Subcutaneous abdominal adipose tissue (tissue), 5 donors: ENCODE measurements at regions not wholly inside any gene's neighbourhood (a gene's known extent, or its start where the extent isn't known, plus 50 kb on each side); places are given as distances from the start of the nearest gene placed in this dataset.

Source experiments
- H3K27ac ChIP-seq: one replicate; pipeline ENCODE4 v1.7.0; 2013; ENCODE audit warnings: low read depth, mild to moderate bottlenecking, inconsistent platforms, low read length, moderate library complexity
- H3K27me3 ChIP-seq, 5 donors: one replicate each; pipeline ENCODE4 v1.7.0; 2013; ENCODE audit warnings: low read length in 5 of 5, inconsistent platforms in 1 of 5; ENCODE audit not compliant: control insufficient read depth in 5 of 5, insufficient read depth in 4 of 5
- H3K36me3 ChIP-seq, 5 donors: one replicate each; pipeline ENCODE4 v1.7.0; 2013; ENCODE audit warnings: low read length in 5 of 5; ENCODE audit not compliant: control insufficient read depth in 5 of 5, insufficient read depth in 5 of 5
- H3K4me1 ChIP-seq, 5 donors: one replicate each; pipeline ENCODE4 v1.7.0; 2013; ENCODE audit warnings: low read length in 5 of 5, mild to moderate bottlenecking in 3 of 5, moderate library complexity in 1 of 5; ENCODE audit not compliant: control insufficient read depth in 5 of 5, insufficient read depth in 5 of 5
- H3K4me3 ChIP-seq, 5 donors: one replicate each; pipeline ENCODE4 v1.7.0; 2013; ENCODE audit warnings: low read length in 5 of 5, low read depth in 1 of 5
- H3K9ac ChIP-seq, 5 donors: one replicate each; pipeline ENCODE4 v1.7.0; 2013; ENCODE audit warnings: low read length in 5 of 5, mild to moderate bottlenecking in 4 of 5, moderate library complexity in 3 of 5
- H3K9me3 ChIP-seq, 5 donors: one replicate each; pipeline ENCODE4 v1.7.0; 2013; ENCODE audit warnings: low read length in 5 of 5; ENCODE audit not compliant: control insufficient read depth in 5 of 5
- donor health status: healthy.
- donor health status: healthy.
- donor health status: healthy.
- donor health status: healthy.
- donor health status: healthy.

GRCh38 chr9:105842023-105842644, 147.8 kb downstream of the TMEM38B start:
- no peaks in the 10 kb centered on the region for H3K36me3 ChIP-seq
- no peak overlapping the region for H3K27ac ChIP-seq
- peaks cover 0 to 3% (median 0%) of the 10 kb centered on the region in 5 donors for H3K9me3 ChIP-seq
- no peak overlapping the region for H3K4me3 ChIP-seq
- H3K9ac ChIP-seq: no peak overlapping the region
- no peaks in the 10 kb centered on the region for H3K27me3 ChIP-seq
- no peaks in the 10 kb centered on the region for H3K4me1 ChIP-seq

GRCh38 chr9:105846825-105847224, 152.5 kb downstream of the TMEM38B start:
- Histone ChIP-seq H3K4me3 (no peak overlapping the region), H3K9me3 (peaks cover 0 to 4% (median 3%) of the 10 kb centered on the region in 5 donors), H3K27me3 (no peaks in the 10 kb centered on the region), H3K36me3 (no peaks in the 10 kb centered on the region), H3K27ac (no peak overlapping the region), H3K9ac (no peak overlapping the region), H3K4me1 (no peaks in the 10 kb centered on the region)

- Histone ChIP-seq H3K9ac (no peak overlapping the region), H3K36me3 (no peaks in the 10 kb centered on the region), H3K9me3 (peaks cover 0 to 4% (median 3%) of the 10 kb centered on the region in 5 donors), H3K27ac (no peak overlapping the region), H3K4me3 (no peak overlapping the region), H3K4me1 (peaks cover 0 to 3% (median 0%) of the 10 kb centered on the region in 5 donors), H3K27me3 (no peaks in the 10 kb centered on the region)
Observed at GRCh38 chr9:105850852-105851500, 156.6 kb downstream of the TMEM38B start.

GRCh38 chr9:105854026-105854782, 159.9 kb downstream of the TMEM38B start:
- Histone ChIP-seq H3K4me1 (peaks cover 0 to 3% (median 0%) of the 10 kb centered on the region in 5 donors), H3K9me3 (peaks cover 0 to 4% (median 0%) of the 10 kb centered on the region in 5 donors), H3K4me3 (no peak overlapping the region), H3K9ac (no peak overlapping the region), H3K36me3 (no peaks in the 10 kb centered on the region), H3K27me3 (no peaks in the 10 kb centered on the region), H3K27ac (no peak overlapping the region)

- H3K4me1 ChIP-seq: peaks cover 0 to 3% (median 0%) of the 10 kb centered on the region in 5 donors
- no peaks in the 10 kb centered on the region for H3K27me3 ChIP-seq
- no peak overlapping the region for H3K27ac ChIP-seq
- H3K9me3 ChIP-seq: peaks cover 0 to 3% (median 0%) of the 10 kb centered on the region in 5 donors
- H3K9ac ChIP-seq: no peak overlapping the region
- no peak overlapping the region for H3K4me3 ChIP-seq
- H3K36me3 ChIP-seq: no peaks in the 10 kb centered on the region
Observed at GRCh38 chr9:105854783-105855724, 160.7 kb downstream of the TMEM38B start.

GRCh38 chr9:105855987-105856386, 161.6 kb downstream of the TMEM38B start:
- Histone ChIP-seq H3K27me3 (no peaks in the 10 kb centered on the region), H3K9ac (no peak overlapping the region), H3K36me3 (no peaks in the 10 kb centered on the region), H3K4me1 (peaks cover 0 to 3% (median 0%) of the 10 kb centered on the region in 5 donors), H3K9me3 (no peaks in the 10 kb centered on the region), H3K4me3 (no peak overlapping the region), H3K27ac (no peak overlapping the region)

GRCh38 chr9:105858006-105858690, 163.8 kb downstream of the TMEM38B start:
- H3K27me3 ChIP-seq: no peaks in the 10 kb centered on the region
- no peak overlapping the region for H3K27ac ChIP-seq
- H3K36me3 ChIP-seq: no peaks in the 10 kb centered on the region
- no peak overlapping the region for H3K9ac ChIP-seq
- no peak overlapping the region for H3K4me3 ChIP-seq
- peaks cover 0 to 3% (median 0%) of the 10 kb centered on the region in 5 donors for H3K4me1 ChIP-seq
- no peaks in the 10 kb centered on the region for H3K9me3 ChIP-seq

- H3K36me3 ChIP-seq: no peaks in the 10 kb centered on the region
- no peak overlapping the region for H3K9ac ChIP-seq
- peaks cover 0 to 3% (median 0%) of the 10 kb centered on the region in 5 donors for H3K4me1 ChIP-seq
- no peaks in the 10 kb centered on the region for H3K9me3 ChIP-seq
- H3K27me3 ChIP-seq: no peaks in the 10 kb centered on the region
- no peak overlapping the region for H3K27ac ChIP-seq
- no peak overlapping the region for H3K4me3 ChIP-seq
Observed at GRCh38 chr9:105858877-105859276, 164.5 kb downstream of the TMEM38B start.

- Histone ChIP-seq H3K4me3 (no peak overlapping the region), H3K27ac (no peak overlapping the region), H3K36me3 (no peaks in the 10 kb centered on the region), H3K27me3 (no peaks in the 10 kb centered on the region), H3K9me3 (no peaks in the 10 kb centered on the region), H3K9ac (no peak overlapping the region), H3K4me1 (peaks cover 0 to 3% (median 0%) of the 10 kb centered on the region in 5 donors)
Observed at GRCh38 chr9:105859428-105860091, 165.2 kb downstream of the TMEM38B start.
